ENCODE measurements at regions not wholly inside any gene's neighbourhood (a gene's known extent, or its start where the extent isn't known, plus 50 kb on each side); places are given as distances from the start of the nearest gene placed in this dataset.

- H3K27me3 ChIP-seq (ENCODE audit: control insufficient read depth in 1 of 2, insufficient read depth in 2 of 2, low read length in 2 of 2): peaks cover 0 to 14% of the 10 kb centered on the region in 2 experiments; a peak in 3 of 5 replicates
- no peaks in the 10 kb centered on the region for H3K79me2 ChIP-seq (ENCODE audit: insufficient read depth, low read length)
- no peak for FAIRE-seq
- intact Hi-C loops (cut with micrococcal nuclease; ENCODE audit: unreplicated experiment): no loop called here
- 39% methylated on average over 1 of the region's 3 CpGs for WGBS (ENCODE audit: low lambda C conversion rate)
- H3K9ac ChIP-seq (ENCODE audit: insufficient read depth, low read depth, low read length): no peak overlapping the region
- ChIA-PET CTCF (ENCODE audit: low intra/inter-chr PET ratio, low total read pairs) (no interaction called here), POLR2A (no interaction called here)
- in situ Hi-C loops (cut with HindIII; ENCODE audit: extremely low pct_ligation_motif_present, low pct_unique_long_range_greater_than_20kb): no loop called here
- H3K9me3 ChIP-seq (ENCODE audit: low read length): no peaks in the 10 kb centered on the region
- no peaks in the 10 kb centered on the region for H3K36me3 ChIP-seq (replicated peaks in 1 of 2; ENCODE audit: control insufficient read depth in 1 of 2, insufficient read depth in 2 of 2, low read length in 2 of 2)
- ATAC-seq: peak; percentile 35; the same call in 1 of the 3 replicates
- H3K27ac ChIP-seq (ENCODE audit: extremely low read length, insufficient read depth, low read length): no peak overlapping the region
- no peak overlapping the region for H3K4me2 ChIP-seq (ENCODE audit: low read depth, low read length)
- no TSS peak for BruUV-seq (replicated peaks)
- H3K4me1 ChIP-seq (ENCODE audit: insufficient read depth, low read length): peaks cover 10% of the 10 kb centered on the region
- no peaks in the 10 kb centered on the region for H4K20me1 ChIP-seq (ENCODE audit: insufficient read depth, low read length)
- H2AFZ ChIP-seq (ENCODE audit: low read length): peak overlapping the region; percentile 60
- DNase-seq (ENCODE audit: low spot score): no peak
- H3K4me3 ChIP-seq (replicated peaks in 1 of 3; ENCODE audit: insufficient read depth in 1 of 3, low read depth in 2 of 3, low read length in 3 of 3): no peak overlapping the region
- TF ChIP-seq, protein P1, sequence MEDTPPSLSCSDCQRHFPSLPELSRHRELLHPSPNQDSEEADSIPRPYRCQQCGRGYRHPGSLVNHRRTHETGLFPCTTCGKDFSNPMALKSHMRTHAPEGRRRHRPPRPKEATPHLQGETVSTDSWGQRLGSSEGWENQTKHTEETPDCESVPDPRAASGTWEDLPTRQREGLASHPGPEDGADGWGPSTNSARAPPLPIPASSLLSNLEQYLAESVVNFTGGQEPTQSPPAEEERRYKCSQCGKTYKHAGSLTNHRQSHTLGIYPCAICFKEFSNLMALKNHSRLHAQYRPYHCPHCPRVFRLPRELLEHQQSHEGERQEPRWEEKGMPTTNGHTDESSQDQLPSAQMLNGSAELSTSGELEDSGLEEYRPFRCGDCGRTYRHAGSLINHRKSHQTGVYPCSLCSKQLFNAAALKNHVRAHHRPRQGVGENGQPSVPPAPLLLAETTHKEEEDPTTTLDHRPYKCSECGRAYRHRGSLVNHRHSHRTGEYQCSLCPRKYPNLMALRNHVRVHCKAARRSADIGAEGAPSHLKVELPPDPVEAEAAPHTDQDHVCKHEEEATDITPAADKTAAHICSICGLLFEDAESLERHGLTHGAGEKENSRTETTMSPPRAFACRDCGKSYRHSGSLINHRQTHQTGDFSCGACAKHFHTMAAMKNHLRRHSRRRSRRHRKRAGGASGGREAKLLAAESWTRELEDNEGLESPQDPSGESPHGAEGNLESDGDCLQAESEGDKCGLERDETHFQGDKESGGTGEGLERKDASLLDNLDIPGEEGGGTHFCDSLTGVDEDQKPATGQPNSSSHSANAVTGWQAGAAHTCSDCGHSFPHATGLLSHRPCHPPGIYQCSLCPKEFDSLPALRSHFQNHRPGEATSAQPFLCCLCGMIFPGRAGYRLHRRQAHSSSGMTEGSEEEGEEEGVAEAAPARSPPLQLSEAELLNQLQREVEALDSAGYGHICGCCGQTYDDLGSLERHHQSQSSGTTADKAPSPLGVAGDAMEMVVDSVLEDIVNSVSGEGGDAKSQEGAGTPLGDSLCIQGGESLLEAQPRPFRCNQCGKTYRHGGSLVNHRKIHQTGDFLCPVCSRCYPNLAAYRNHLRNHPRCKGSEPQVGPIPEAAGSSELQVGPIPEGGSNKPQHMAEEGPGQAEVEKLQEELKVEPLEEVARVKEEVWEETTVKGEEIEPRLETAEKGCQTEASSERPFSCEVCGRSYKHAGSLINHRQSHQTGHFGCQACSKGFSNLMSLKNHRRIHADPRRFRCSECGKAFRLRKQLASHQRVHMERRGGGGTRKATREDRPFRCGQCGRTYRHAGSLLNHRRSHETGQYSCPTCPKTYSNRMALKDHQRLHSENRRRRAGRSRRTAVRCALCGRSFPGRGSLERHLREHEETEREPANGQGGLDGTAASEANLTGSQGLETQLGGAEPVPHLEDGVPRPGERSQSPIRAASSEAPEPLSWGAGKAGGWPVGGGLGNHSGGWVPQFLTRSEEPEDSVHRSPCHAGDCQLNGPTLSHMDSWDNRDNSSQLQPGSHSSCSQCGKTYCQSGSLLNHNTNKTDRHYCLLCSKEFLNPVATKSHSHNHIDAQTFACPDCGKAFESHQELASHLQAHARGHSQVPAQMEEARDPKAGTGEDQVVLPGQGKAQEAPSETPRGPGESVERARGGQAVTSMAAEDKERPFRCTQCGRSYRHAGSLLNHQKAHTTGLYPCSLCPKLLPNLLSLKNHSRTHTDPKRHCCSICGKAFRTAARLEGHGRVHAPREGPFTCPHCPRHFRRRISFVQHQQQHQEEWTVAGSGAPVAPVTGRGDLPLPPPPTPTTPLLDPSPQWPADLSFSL (CRISPR knock-in tag; IDR thresholded peaks at IDR 0.05): no peak
- TF ChIP-seq MAFF (IDR thresholded peaks at IDR 0.05; ENCODE audit: low read depth, low read length) (no peak), MIER3 (CRISPR knock-in tag; IDR thresholded peaks at IDR 0.05; ENCODE audit: borderline replicate concordance) (no peak), ZNF326 (CRISPR knock-in tag; IDR thresholded peaks at IDR 0.05; ENCODE audit: borderline replicate concordance) (no peak), SNAI1 (CRISPR knock-in tag; IDR thresholded peaks at IDR 0.05; ENCODE audit: borderline replicate concordance) (no peak), HOXD1 (CRISPR knock-in tag; IDR thresholded peaks at IDR 0.05) (no peak), ZNF484 (CRISPR knock-in tag; IDR thresholded peaks at IDR 0.05; ENCODE audit: borderline replicate concordance, low read depth) (no peak), ZSCAN9 (CRISPR knock-in tag; IDR thresholded peaks at IDR 0.05; ENCODE audit: borderline replicate concordance) (no peak), MLX (CRISPR knock-in tag; IDR thresholded peaks at IDR 0.05) (no peak), ZNF883 (CRISPR knock-in tag; IDR thresholded peaks at IDR 0.05; ENCODE audit: not compliant biosample characterization) (no peak)
- TF ChIP-seq, protein P2, sequence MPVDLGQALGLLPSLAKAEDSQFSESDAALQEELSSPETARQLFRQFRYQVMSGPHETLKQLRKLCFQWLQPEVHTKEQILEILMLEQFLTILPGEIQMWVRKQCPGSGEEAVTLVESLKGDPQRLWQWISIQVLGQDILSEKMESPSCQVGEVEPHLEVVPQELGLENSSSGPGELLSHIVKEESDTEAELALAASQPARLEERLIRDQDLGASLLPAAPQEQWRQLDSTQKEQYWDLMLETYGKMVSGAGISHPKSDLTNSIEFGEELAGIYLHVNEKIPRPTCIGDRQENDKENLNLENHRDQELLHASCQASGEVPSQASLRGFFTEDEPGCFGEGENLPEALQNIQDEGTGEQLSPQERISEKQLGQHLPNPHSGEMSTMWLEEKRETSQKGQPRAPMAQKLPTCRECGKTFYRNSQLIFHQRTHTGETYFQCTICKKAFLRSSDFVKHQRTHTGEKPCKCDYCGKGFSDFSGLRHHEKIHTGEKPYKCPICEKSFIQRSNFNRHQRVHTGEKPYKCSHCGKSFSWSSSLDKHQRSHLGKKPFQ (CRISPR knock-in tag; IDR thresholded peaks at IDR 0.05; ENCODE audit: insufficient replicate concordance): no peak
- TF ChIP-seq, protein P3, sequence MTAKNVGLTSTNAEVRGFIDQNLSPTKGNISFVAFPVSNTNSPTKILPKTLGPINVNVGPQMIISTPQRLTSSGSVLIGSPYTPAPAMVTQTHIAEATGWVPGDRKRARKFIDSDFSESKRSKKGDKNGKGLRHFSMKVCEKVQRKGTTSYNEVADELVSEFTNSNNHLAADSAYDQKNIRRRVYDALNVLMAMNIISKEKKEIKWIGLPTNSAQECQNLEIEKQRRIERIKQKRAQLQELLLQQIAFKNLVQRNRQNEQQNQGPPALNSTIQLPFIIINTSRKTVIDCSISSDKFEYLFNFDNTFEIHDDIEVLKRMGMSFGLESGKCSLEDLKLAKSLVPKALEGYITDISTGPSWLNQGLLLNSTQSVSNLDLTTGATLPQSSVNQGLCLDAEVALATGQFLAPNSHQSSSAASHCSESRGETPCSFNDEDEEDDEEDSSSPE (CRISPR knock-in tag; IDR thresholded peaks at IDR 0.05): no peak
Observed at GRCh38 chr7:106377847-106378361, 93.1 kb upstream of the NAMPT start.

Measured in HepG2 (cell line).